HepG2 (cell line): ENCODE measurements at regions not wholly inside any gene's neighbourhood (a gene's known extent, or its start where the extent isn't known, plus 50 kb on each side); places are given as distances from the start of the nearest gene placed in this dataset.

ENCODE experiments used
- ATAC-seq: fragments of 200-7000 bp; cut with Tn5 transposase; 3 replicates; pipeline ENCODE4 v1.9.1; 2020; ENCODE audit warnings: mild to moderate bottlenecking, moderate library complexity
- BruUV-seq: library from RNA; stranded (reverse); fragments of 400-500 nt; replicated peaks from 2 replicates; lab custom pipeline; 2021; lab: Mats Ljungman, UMichigan
- CTCF ChIA-PET: fragments of 300-600 bp; formaldehyde crosslinking; extraction: SDS; loops from one replicate; lab custom pipeline; 2021; ENCODE audit warnings: low total read pairs, inconsistent platforms, low intra/inter-chr PET ratio; lab: Yijun Ruan, JAX
- POLR2A ChIA-PET: fragments of 350-600 bp; sonication (Branson Sonifier 250); formaldehyde crosslinking; loops from one replicate; lab custom pipeline; 2020; ENCODE audit warnings: antibody characterized with exemption, inconsistent platforms; lab: Yijun Ruan, JAX
- DNase-seq: peaks from one replicate; pipeline ENCODE4 v3.0.0-alpha.2; 2015; ENCODE audit warnings: low spot score
- FAIRE-seq: peaks from 3 replicates; lab custom pipeline; 2011; peaks lifted over from hg19 to GRCh38; lab: Jason Lieb, UNC
- H2AFZ ChIP-seq: one replicate; pipeline ENCODE4 v1.6.1; 2011; ENCODE audit warnings: low read length, inconsistent platforms
- H3K27ac ChIP-seq: fragments of 300-600 bp; 3 replicates; pipeline ENCODE4 v1.8.0; 2011; ENCODE audit warnings: mixed run types, mild to moderate bottlenecking, mixed read lengths, low read length, inconsistent platforms; ENCODE audit not compliant: insufficient read depth; ENCODE audit errors: extremely low read length
- H3K27me3 ChIP-seq, 2 experiments: fragments of 200-600 bp in 1 of 2; 2 replicates in 1 of 2; 3 replicates in 1 of 2; pipeline versions ENCODE4 v1.6.0 to v1.8.0; 2011; ENCODE audit warnings: low read length in 2 of 2, mild to moderate bottlenecking in 2 of 2, moderate library complexity in 2 of 2, inconsistent platforms in 1 of 2; ENCODE audit not compliant: insufficient read depth in 2 of 2, control insufficient read depth in 1 of 2
- H3K36me3 ChIP-seq, 2 experiments: fragments of 200-600 bp in 1 of 2; replicated peaks in 1 of 2; 2 replicates in 1 of 2; 3 replicates in 1 of 2; pipeline versions ENCODE4 v1.5.1 to v1.8.0; 2011; ENCODE audit warnings: low read length in 2 of 2, inconsistent platforms in 1 of 2; ENCODE audit not compliant: insufficient read depth in 2 of 2, control insufficient read depth in 1 of 2
- H3K4me1 ChIP-seq: 2 replicates; pipeline ENCODE4 v1.5.1; 2012; ENCODE audit warnings: low read length, inconsistent platforms; ENCODE audit not compliant: insufficient read depth
- H3K4me2 ChIP-seq: 2 replicates; pipeline ENCODE4 v1.6.0; 2011; ENCODE audit warnings: low read depth, low read length, inconsistent platforms
- H3K4me3 ChIP-seq, 3 experiments: fragments of 200-600 bp in 1 of 3; sonication (generic), shearing (Covaris generic) in 1 of 3; replicated peaks in 1 of 3; 2 replicates each; pipeline ENCODE4 v1.5.1; 2011 to 2016; ENCODE audit warnings: low read length in 3 of 3, inconsistent platforms in 2 of 3, low read depth in 2 of 3, mild to moderate bottlenecking in 2 of 3, control low read depth in 1 of 3, mixed read lengths in 1 of 3; ENCODE audit not compliant: insufficient read depth in 1 of 3
- H3K79me2 ChIP-seq: one replicate; pipeline ENCODE4 v1.6.1; 2011; ENCODE audit warnings: low read length, inconsistent platforms; ENCODE audit not compliant: insufficient read depth
- H3K9ac ChIP-seq: 2 replicates; pipeline ENCODE4 v1.6.0; 2011; ENCODE audit warnings: mild to moderate bottlenecking, low read depth, low read length, inconsistent platforms; ENCODE audit not compliant: insufficient read depth
- H3K9me3 ChIP-seq: 2 replicates; pipeline ENCODE4 v1.5.1; 2012; ENCODE audit warnings: mild to moderate bottlenecking, low read length
- H4K20me1 ChIP-seq: 2 replicates; pipeline ENCODE4 v1.6.0; 2011; ENCODE audit warnings: inconsistent platforms, mild to moderate bottlenecking, low read length, moderate library complexity; ENCODE audit not compliant: insufficient read depth
- DR1 ChIP-seq: sonication (generic); formaldehyde crosslinking; IDR thresholded peaks from 2 replicates; pipeline ENCODE4 v1.8.0; 2021; ENCODE audit warnings: mild to moderate bottlenecking, missing genetic modification reagents, inconsistent platforms
- HMG20B ChIP-seq: conservative IDR thresholded peaks from 2 replicates; pipeline ENCODE4 v1.6.1; 2016; ENCODE audit warnings: missing genetic modification reagents, missing compliant biosample characterization
- HNF4A ChIP-seq: sonication (generic); formaldehyde crosslinking; IDR thresholded peaks from 2 replicates; pipeline ENCODE4 v1.4.0; 2020; ENCODE audit warnings: missing genetic modification reagents
- HOXA3 ChIP-seq: sonication (generic); formaldehyde crosslinking; IDR thresholded peaks from 2 replicates; pipeline ENCODE4 v1.5.0; 2020; ENCODE audit warnings: missing genetic modification reagents
- KAT2B ChIP-seq: fragments of 150-350 bp; IDR thresholded peaks from 2 replicates; pipeline ENCODE4 v1.6.1; 2014; ENCODE audit warnings: low read depth, low read length, borderline replicate concordance
- KLF13 ChIP-seq: sonication (generic); formaldehyde crosslinking; IDR thresholded peaks from 2 replicates; pipeline ENCODE4 v1.4.0; 2020; ENCODE audit warnings: mild to moderate bottlenecking, missing genetic modification reagents
- MED1 ChIP-seq: sonication (generic); formaldehyde crosslinking; IDR thresholded peaks from 2 replicates; pipeline ENCODE4 v1.4.0; 2020; ENCODE audit warnings: missing genetic modification reagents
- WIZ ChIP-seq: sonication (generic); formaldehyde crosslinking; IDR thresholded peaks from 2 replicates; pipeline ENCODE4 v1.5.1; 2020; ENCODE audit warnings: mild to moderate bottlenecking, missing genetic modification reagents
- ZMYM3 ChIP-seq: sonication (generic); formaldehyde crosslinking; IDR thresholded peaks from 2 replicates; pipeline ENCODE4 v1.5.1; 2020; ENCODE audit warnings: mild to moderate bottlenecking, missing genetic modification reagents
- ZNF20 ChIP-seq: sonication (generic); formaldehyde crosslinking; IDR thresholded peaks from 2 replicates; pipeline ENCODE4 v1.4.0; 2020; ENCODE audit warnings: mild to moderate bottlenecking, moderate library complexity, missing genetic modification reagents
- ZNF232 ChIP-seq: sonication (generic); formaldehyde crosslinking; IDR thresholded peaks from 2 replicates; pipeline ENCODE4 v1.4.0; 2020; ENCODE audit warnings: missing genetic modification reagents, borderline replicate concordance
- ZNF317 ChIP-seq: sonication (generic); formaldehyde crosslinking; IDR thresholded peaks from 2 replicates; pipeline ENCODE4 v1.5.0; 2020; ENCODE audit warnings: mild to moderate bottlenecking, missing genetic modification reagents
- ZNF547 ChIP-seq: sonication (generic); formaldehyde crosslinking; IDR thresholded peaks from 2 replicates; pipeline ENCODE4 v1.5.1; 2020; ENCODE audit warnings: mild to moderate bottlenecking, missing genetic modification reagents
- ZNF569 ChIP-seq: sonication (generic); formaldehyde crosslinking; IDR thresholded peaks from 2 replicates; pipeline ENCODE4 v1.5.0; 2020; ENCODE audit warnings: mild to moderate bottlenecking, missing genetic modification reagents, moderate library complexity, borderline replicate concordance
- WGBS: methylation state at CpG from one replicate; pipeline ENCODE4 v1.1.6; 2017; ENCODE audit warnings: low lambda C conversion rate; 5-methylcytosine and 5-hydroxymethylcytosine counted together
- in situ Hi-C: cut with HindIII; loops from 2 replicates; pipeline ENCODE4 v1.10.0; 2017; ENCODE audit warnings: low pct_unique_long_range_greater_than_20kb; ENCODE audit not compliant: extremely low pct_ligation_motif_present
- intact Hi-C: fragments of 100-400 bp; cut with micrococcal nuclease; formaldehyde crosslinking; loops from one replicate; pipeline ENCODE4 v1.10.0; 2022; ENCODE audit not compliant: unreplicated experiment
- TF ChIP-seq, protein P1 (sequence below): IDR thresholded peaks from 2 replicates; pipeline ENCODE4 v1.6.1; 2016; ENCODE audit warnings: control low read depth
- TF ChIP-seq, protein P2 (sequence below): sonication (generic); formaldehyde crosslinking; IDR thresholded peaks from 2 replicates; pipeline ENCODE4 v1.5.0; 2020; ENCODE audit warnings: mild to moderate bottlenecking, missing genetic modification reagents, moderate library complexity

- intact Hi-C loops = no loop called here
- 8% methylated on average over 4 of the region's 20 CpGs for WGBS
- H3K9ac ChIP-seq = no peak overlapping the region
- H3K4me2 ChIP-seq = no peak overlapping the region
- no peaks in the 10 kb centered on the region for H3K36me3 ChIP-seq
- H3K9me3 ChIP-seq = peaks cover 8% of the 10 kb centered on the region; the same call in 1 of the 2 replicates
- H3K4me3 ChIP-seq = no peak overlapping the region
- no peaks in the 10 kb centered on the region for H3K79me2 ChIP-seq
- POLR2A ChIA-PET = no interaction called here
- no peak for DNase-seq
- ATAC-seq = no peak
- H3K4me1 ChIP-seq = no peaks in the 10 kb centered on the region
- H2AFZ ChIP-seq = no peak overlapping the region
- H3K27me3 ChIP-seq = no peaks in the 10 kb centered on the region; a peak in 1 of 5 replicates
- FAIRE-seq = no peak
- TF ChIP-seq ZNF232 (CRISPR knock-in tag) = no peak
- no peak for TF ChIP-seq KLF13
- no peak for TF ChIP-seq ZNF569 (CRISPR knock-in tag)
- TF ChIP-seq HMG20B (CRISPR knock-in tag) = no peak
- no peak for TF ChIP-seq HNF4A (CRISPR knock-in tag)
- no peak for TF ChIP-seq HOXA3 (CRISPR knock-in tag)
- no peak for TF ChIP-seq KAT2B
- TF ChIP-seq ZNF317 (CRISPR knock-in tag) = no peak
- no peak for TF ChIP-seq ZNF547 (CRISPR knock-in tag)
- TF ChIP-seq, protein P1, sequence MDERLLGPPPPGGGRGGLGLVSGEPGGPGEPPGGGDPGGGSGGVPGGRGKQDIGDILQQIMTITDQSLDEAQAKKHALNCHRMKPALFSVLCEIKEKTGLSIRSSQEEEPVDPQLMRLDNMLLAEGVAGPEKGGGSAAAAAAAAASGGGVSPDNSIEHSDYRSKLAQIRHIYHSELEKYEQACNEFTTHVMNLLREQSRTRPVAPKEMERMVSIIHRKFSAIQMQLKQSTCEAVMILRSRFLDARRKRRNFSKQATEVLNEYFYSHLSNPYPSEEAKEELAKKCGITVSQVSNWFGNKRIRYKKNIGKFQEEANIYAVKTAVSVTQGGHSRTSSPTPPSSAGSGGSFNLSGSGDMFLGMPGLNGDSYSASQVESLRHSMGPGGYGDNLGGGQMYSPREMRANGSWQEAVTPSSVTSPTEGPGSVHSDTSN (CRISPR knock-in tag) = no peak
- no peak for TF ChIP-seq ZMYM3 (CRISPR knock-in tag)
- no peak for TF ChIP-seq DR1
- no peak for TF ChIP-seq WIZ (CRISPR knock-in tag)
- no peak for TF ChIP-seq ZNF20 (CRISPR knock-in tag)
- TF ChIP-seq, protein P2, sequence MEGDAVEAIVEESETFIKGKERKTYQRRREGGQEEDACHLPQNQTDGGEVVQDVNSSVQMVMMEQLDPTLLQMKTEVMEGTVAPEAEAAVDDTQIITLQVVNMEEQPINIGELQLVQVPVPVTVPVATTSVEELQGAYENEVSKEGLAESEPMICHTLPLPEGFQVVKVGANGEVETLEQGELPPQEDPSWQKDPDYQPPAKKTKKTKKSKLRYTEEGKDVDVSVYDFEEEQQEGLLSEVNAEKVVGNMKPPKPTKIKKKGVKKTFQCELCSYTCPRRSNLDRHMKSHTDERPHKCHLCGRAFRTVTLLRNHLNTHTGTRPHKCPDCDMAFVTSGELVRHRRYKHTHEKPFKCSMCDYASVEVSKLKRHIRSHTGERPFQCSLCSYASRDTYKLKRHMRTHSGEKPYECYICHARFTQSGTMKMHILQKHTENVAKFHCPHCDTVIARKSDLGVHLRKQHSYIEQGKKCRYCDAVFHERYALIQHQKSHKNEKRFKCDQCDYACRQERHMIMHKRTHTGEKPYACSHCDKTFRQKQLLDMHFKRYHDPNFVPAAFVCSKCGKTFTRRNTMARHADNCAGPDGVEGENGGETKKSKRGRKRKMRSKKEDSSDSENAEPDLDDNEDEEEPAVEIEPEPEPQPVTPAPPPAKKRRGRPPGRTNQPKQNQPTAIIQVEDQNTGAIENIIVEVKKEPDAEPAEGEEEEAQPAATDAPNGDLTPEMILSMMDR (CRISPR knock-in tag) = no peak
- TF ChIP-seq MED1 (CRISPR knock-in tag) = no peak
- no peaks in the 10 kb centered on the region for H4K20me1 ChIP-seq
- no TSS peak for BruUV-seq
- H3K27ac ChIP-seq = no peak overlapping the region
- CTCF ChIA-PET = no interaction called here
- in situ Hi-C loops = no loop called here
Observed at GRCh38 chr5:4207486-4207885, 611.9 kb downstream of the IRX1 start.
